ENCODE measurements at regions not wholly inside any gene's neighbourhood (a gene's known extent, or its start where the extent isn't known, plus 50 kb on each side); places are given as distances from the start of the nearest gene placed in this dataset.

DNA sequence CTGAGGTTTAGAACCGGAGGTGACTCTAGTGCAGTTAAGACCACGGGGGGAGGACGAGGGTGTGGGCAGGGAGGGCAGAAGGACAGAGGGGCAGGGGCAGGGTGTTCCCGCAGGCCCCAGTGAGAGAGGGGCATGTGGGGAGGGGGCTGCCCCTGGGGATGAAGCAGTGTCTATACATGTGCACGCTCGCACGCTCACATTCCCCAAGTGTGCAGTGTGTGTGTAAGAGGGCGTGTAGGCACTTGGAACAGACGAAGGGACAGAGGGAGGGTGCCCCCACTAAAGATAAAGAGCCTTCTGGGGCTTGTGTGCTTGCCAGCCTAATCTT, 69.5 kb upstream of the MEF2A start:
- no peak for DNase-seq
- Histone ChIP-seq H3K36me3 (no peaks in the 10 kb centered on the region), H3K27me3 (no peaks in the 10 kb centered on the region), H3K4me3 (no peak overlapping the region), H3K9me3 (no peaks in the 10 kb centered on the region), H3K4me1 (peaks cover 6 to 16% (median 9%) of the 10 kb centered on the region in 4 donors), H3K27ac (peak overlapping the region in 3 of 5 donors; percentile 18 to 46 (median 37))
- 32 to 53% (median 40%) methylated on average over 9 of the region's 9 CpGs for WGBS, 5 donors
- TF ChIP-seq POLR2AphosphoS5 (IDR thresholded peaks at IDR 0.05) (no peak), POLR2A (IDR thresholded peaks at IDR 0.05) (no peak), CTCF (IDR thresholded peaks at IDR 0.05) (no peak), EP300 (IDR thresholded peaks at IDR 0.05) (no peak)
- intact Hi-C loops (cut with DNase I; ENCODE audit: low total_unique reads) = no loop called here

- peaks cover under 1 to 18% (median 10%) of the 10 kb centered on the region in 4 donors for H3K4me1 ChIP-seq
- no peak for DNase-seq
- no peaks in the 10 kb centered on the region for H3K9me3 ChIP-seq
- whole genome bisulfite sequencing, 5 donors = 74 to 83% (median 83%) methylated on average over 2 to 4 of the region's 4 CpGs
- intact Hi-C loops (cut with DNase I; ENCODE audit: low total_unique reads) = no loop called here
- H3K36me3 ChIP-seq = no peaks in the 10 kb centered on the region
- no peak for TF ChIP-seq POLR2AphosphoS5 (IDR thresholded peaks at IDR 0.05)
- TF ChIP-seq EP300 (IDR thresholded peaks at IDR 0.05) = no peak
- TF ChIP-seq CTCF (IDR thresholded peaks at IDR 0.05) = no peak
- TF ChIP-seq POLR2A (IDR thresholded peaks at IDR 0.05) = no peak
- no peak overlapping the region for H3K27ac ChIP-seq
- H3K4me3 ChIP-seq = no peak overlapping the region
- H3K27me3 ChIP-seq = no peaks in the 10 kb centered on the region
Measured at GRCh38 chr15:99502182-99502581, 63.6 kb upstream of the MEF2A start.

DNA sequence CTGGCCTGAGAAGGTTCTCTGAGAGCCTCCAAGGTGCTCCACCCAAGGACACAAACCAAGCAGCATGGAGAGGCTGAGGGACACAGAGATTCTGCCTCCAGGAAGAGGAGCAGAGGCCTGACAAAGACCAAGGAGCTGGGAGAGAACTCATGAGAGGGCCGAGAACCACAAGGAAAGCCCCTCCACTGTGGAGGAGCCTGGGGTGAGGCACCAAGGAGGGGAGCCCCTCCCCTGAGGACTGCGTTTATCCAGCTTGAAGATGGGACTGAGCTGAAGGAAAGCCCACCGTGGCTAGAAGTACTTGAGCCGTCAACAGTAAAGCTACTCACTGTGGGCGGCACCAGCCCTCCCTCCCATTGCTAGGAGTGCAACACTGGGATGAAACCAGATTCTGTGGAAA, 63.1 kb upstream of the MEF2A start:
- no peaks in the 10 kb centered on the region for H3K9me3 ChIP-seq
- no peak overlapping the region for H3K27ac ChIP-seq
- H3K36me3 ChIP-seq = no peaks in the 10 kb centered on the region
- intact Hi-C loops (cut with DNase I; ENCODE audit: low total_unique reads) = no loop called here
- H3K4me1 ChIP-seq = peaks cover 5 to 23% (median 15%) of the 10 kb centered on the region in 4 donors
- no peaks in the 10 kb centered on the region for H3K27me3 ChIP-seq
- H3K4me3 ChIP-seq = no peak overlapping the region
- TF ChIP-seq POLR2AphosphoS5 (IDR thresholded peaks at IDR 0.05) (no peak), EP300 (IDR thresholded peaks at IDR 0.05) (no peak), POLR2A (IDR thresholded peaks at IDR 0.05) (no peak), CTCF (IDR thresholded peaks at IDR 0.05) (no peak)
- no peak for DNase-seq
- 87 to 97% (median 91%) methylated on average over 5 of the region's 5 CpGs for WGBS, 5 donors

DNA sequence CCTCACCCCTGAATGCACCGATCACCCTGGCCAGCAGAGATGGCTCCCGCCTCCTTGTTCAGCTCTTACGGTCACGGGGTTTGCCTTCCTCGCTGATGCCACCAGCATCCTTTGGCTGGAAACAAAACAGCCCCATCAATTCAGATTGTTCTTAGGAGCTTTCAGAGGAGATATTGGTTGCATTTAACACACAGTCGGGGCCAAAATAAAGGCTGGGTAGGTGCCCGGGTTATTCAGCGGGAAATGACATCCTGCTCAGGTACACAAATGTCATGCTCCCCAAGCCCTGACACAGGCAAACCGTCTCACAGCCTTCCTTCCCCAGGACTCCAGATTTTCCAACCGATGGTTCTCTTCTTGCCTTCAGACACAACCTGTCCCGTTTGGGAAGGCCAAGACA, 62.4 kb upstream of the MEF2A start:
- H3K27ac ChIP-seq = no peak overlapping the region
- no peak overlapping the region for H3K4me3 ChIP-seq
- H3K36me3 ChIP-seq = no peaks in the 10 kb centered on the region
- WGBS, 5 donors = 77 to 87% (median 85%) methylated on average over 11 of the region's 11 CpGs
- TF ChIP-seq CTCF (IDR thresholded peaks at IDR 0.05) (no peak), EP300 (IDR thresholded peaks at IDR 0.05) (no peak), POLR2AphosphoS5 (IDR thresholded peaks at IDR 0.05) (no peak), POLR2A (IDR thresholded peaks at IDR 0.05) (no peak)
- no peaks in the 10 kb centered on the region for H3K9me3 ChIP-seq
- DNase-seq = no peak
- H3K4me1 ChIP-seq = peaks cover 5 to 30% (median 18%) of the 10 kb centered on the region in 4 donors
- intact Hi-C loops (cut with DNase I; ENCODE audit: low total_unique reads) = no loop called here
- H3K27me3 ChIP-seq = no peaks in the 10 kb centered on the region

Measured in stomach (tissue), 8 donors.